ENCODE measurements at regions not wholly inside any gene's neighbourhood (a gene's known extent, or its start where the extent isn't known, plus 50 kb on each side); places are given as distances from the start of the nearest gene placed in this dataset.

GRCh38 chr2:6771634-6772611 lies 93.8 kb downstream of the CMPK2 start:
- Histone ChIP-seq H3K4me2 (peak overlapping the region; percentile 8), H3K4me3 (no peak overlapping the region), H3K27me3 (peaks cover 12% of the 10 kb centered on the region), H2AFZ (replicated peaks) (peak overlapping the region; percentile 61), H3F3A (ENCODE audit: low read depth) (no peaks in the 10 kb centered on the region), H3K79me2 (ENCODE audit: low read depth) (no peaks in the 10 kb centered on the region), H3K4me1 (peaks cover 14% of the 10 kb centered on the region), H4K20me1 (ENCODE audit: low read depth) (no peaks in the 10 kb centered on the region), H3K9me3 (ENCODE audit: low read depth) (no peaks in the 10 kb centered on the region), H3K27ac (no peak overlapping the region), H3K36me3 (no peaks in the 10 kb centered on the region), H3K9ac (no peak overlapping the region)
- Mint-ChIP-seq H3K36me3 (peaks cover 1% of the 10 kb centered on the region), H3K9me3 (peaks cover 12% of the 10 kb centered on the region), H3K27ac (peak overlapping the region; percentile 91), H3K4me3 (peak overlapping the region; percentile 41), H3K27me3 (ENCODE audit: insufficient read depth, low read depth) (peaks cover 11% of the 10 kb centered on the region), H3K4me1 (peaks cover 23% of the 10 kb centered on the region)
- TF ChIP-seq EZH2 (IDR thresholded peaks at IDR 0.05) (no peak), CTCF (IDR thresholded peaks at IDR 0.05) (peak; percentile 20)
- peak; percentile 47 for DNase-seq (ENCODE audit: low spot score)

- H3K9ac ChIP-seq = no peak overlapping the region
- H3K36me3 ChIP-seq = peaks cover 4% of the 10 kb centered on the region
- peaks cover 12% of the 10 kb centered on the region for H3K27me3 ChIP-seq
- H3F3A ChIP-seq (ENCODE audit: low read depth) = no peaks in the 10 kb centered on the region
- peaks cover 23% of the 10 kb centered on the region for H3K4me1 Mint-ChIP-seq
- H3K4me2 ChIP-seq = peak overlapping the region; percentile 78
- peak overlapping the region; percentile 64 for H3K4me3 Mint-ChIP-seq
- TF ChIP-seq EZH2 (IDR thresholded peaks at IDR 0.05) (no peak), EZH2phosphoT487 (IDR thresholded peaks at IDR 0.05) (peak; percentile 16), CTCF (IDR thresholded peaks at IDR 0.05) (peak; percentile 96)
- no peaks in the 10 kb centered on the region for H4K20me1 ChIP-seq (ENCODE audit: low read depth)
- peaks cover 14% of the 10 kb centered on the region for H3K4me1 ChIP-seq
- H3K4me3 ChIP-seq = peak overlapping the region; percentile 28
- peak overlapping the region; percentile 74 for H3K27ac Mint-ChIP-seq
- H3K9me3 Mint-ChIP-seq = peaks cover 12% of the 10 kb centered on the region
- H3K9me3 ChIP-seq (ENCODE audit: low read depth) = peaks cover 4% of the 10 kb centered on the region
- H3K27me3 Mint-ChIP-seq (ENCODE audit: insufficient read depth, low read depth) = peaks cover 9% of the 10 kb centered on the region
- H3K36me3 Mint-ChIP-seq = no peaks in the 10 kb centered on the region
- H3K27ac ChIP-seq = no peak overlapping the region
- DNase-seq (ENCODE audit: low spot score) = peak; percentile 85
- no peaks in the 10 kb centered on the region for H3K79me2 ChIP-seq (ENCODE audit: low read depth)
- peak overlapping the region; percentile 85 for H2AFZ ChIP-seq (replicated peaks)
Measured at GRCh38 chr2:6773007-6773693, 92.6 kb downstream of the CMPK2 start.

GRCh38 chr2:6773694-6774044 lies 92.0 kb downstream of the CMPK2 start:
- Histone ChIP-seq H3K79me2 (ENCODE audit: low read depth) (no peaks in the 10 kb centered on the region), H3K9ac (no peak overlapping the region), H4K20me1 (ENCODE audit: low read depth) (no peaks in the 10 kb centered on the region), H3K4me2 (no peak overlapping the region), H3K9me3 (ENCODE audit: low read depth) (peaks cover 4% of the 10 kb centered on the region), H3K36me3 (peaks cover 4% of the 10 kb centered on the region), H2AFZ (replicated peaks) (peak overlapping the region; percentile 85), H3K27ac (no peak overlapping the region), H3K27me3 (peaks cover 12% of the 10 kb centered on the region), H3F3A (ENCODE audit: low read depth) (no peaks in the 10 kb centered on the region), H3K4me1 (peaks cover 14% of the 10 kb centered on the region), H3K4me3 (no peak overlapping the region)
- Mint-ChIP-seq H3K9me3 (peaks cover 12% of the 10 kb centered on the region), H3K4me3 (no peak overlapping the region), H3K4me1 (peaks cover 23% of the 10 kb centered on the region), H3K36me3 (no peaks in the 10 kb centered on the region), H3K27me3 (ENCODE audit: insufficient read depth, low read depth) (peaks cover 6% of the 10 kb centered on the region), H3K27ac (no peak overlapping the region)
- no peak for DNase-seq (ENCODE audit: low spot score)
- no peak for TF ChIP-seq EZH2phosphoT487 (IDR thresholded peaks at IDR 0.05)
- TF ChIP-seq CTCF (IDR thresholded peaks at IDR 0.05) = no peak
- no peak for TF ChIP-seq EZH2 (IDR thresholded peaks at IDR 0.05)

Data from neural progenitor cell (in vitro differentiated cells).